Mesodermal cell (in vitro differentiated cells): ENCODE measurements at regions not wholly inside any gene's neighbourhood (a gene's known extent, or its start where the extent isn't known, plus 50 kb on each side); places are given as distances from the start of the nearest gene placed in this dataset.
"Not testable (repeated sequence)": the region's sequence is repeated elsewhere in the genome, so short reads cannot be mapped to it uniquely, and the experiment has no call there.

Source experiments
- H3K27ac ChIP-seq: 2 replicates; pipeline ENCODE4 v1.7.0; 2013; ENCODE audit warnings: mild to moderate bottlenecking, low read depth, low read length, moderate library complexity; ENCODE audit not compliant: severe bottlenecking
- H3K36me3 ChIP-seq: 2 replicates; pipeline ENCODE4 v1.7.1; 2013; ENCODE audit warnings: mild to moderate bottlenecking, low read length, moderate library complexity; ENCODE audit not compliant: control insufficient read depth, insufficient read depth
- H3K4me1 ChIP-seq: one replicate; pipeline ENCODE4 v1.7.1; 2013; ENCODE audit warnings: mild to moderate bottlenecking, low read length; ENCODE audit not compliant: insufficient read depth, control insufficient read depth, poor library complexity, severe bottlenecking
- H3K4me3 ChIP-seq: 2 replicates; pipeline ENCODE4 v1.7.0; 2013; ENCODE audit warnings: low read length, control low read depth, mild to moderate bottlenecking; ENCODE audit not compliant: insufficient read depth, poor library complexity, severe bottlenecking; ENCODE audit errors: extremely low read depth
- H3K9me3 ChIP-seq: 2 replicates; pipeline ENCODE4 v1.7.1; 2013; ENCODE audit warnings: mild to moderate bottlenecking, low read length, moderate library complexity; ENCODE audit not compliant: control insufficient read depth
- whole genome bisulfite sequencing, 2 experiments: methylation state at CpG; one replicate each; pipeline ENCODE4 v1.1.5; 2013; ENCODE audit warnings: missing lambda C conversion rate in 2 of 2; ENCODE audit not compliant: insufficient coverage in 2 of 2; 5-methylcytosine and 5-hydroxymethylcytosine counted together

DNA sequence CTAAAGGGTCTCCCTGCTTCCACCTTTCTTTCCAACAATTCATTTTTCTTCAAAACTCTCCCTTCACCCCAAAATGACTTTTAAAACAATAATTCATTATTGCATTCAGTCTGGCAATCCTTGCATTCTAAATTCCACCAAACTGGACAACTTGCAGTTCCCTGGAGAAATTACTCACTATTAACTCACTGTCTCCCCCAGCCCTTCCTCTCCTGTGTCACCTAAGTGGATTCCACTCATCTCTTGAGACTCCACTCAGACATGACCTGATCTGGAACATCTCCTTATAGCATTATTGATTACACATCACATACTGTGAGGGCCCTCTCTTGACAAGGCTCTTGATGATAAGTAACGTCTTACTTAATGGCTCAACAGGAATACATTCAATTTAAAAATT, 257.1 kb downstream of the BRINP2 start:
- Histone ChIP-seq H3K9me3 (no peaks in the 10 kb centered on the region), H3K27ac (no peak overlapping the region), H3K4me3 (no peak overlapping the region), H3K36me3 (no peaks in the 10 kb centered on the region), H3K4me1 (no peaks in the 10 kb centered on the region)
- no CpG with 5 or more reads among the region's 1 CpG for WGBS, 2 experiments

DNA sequence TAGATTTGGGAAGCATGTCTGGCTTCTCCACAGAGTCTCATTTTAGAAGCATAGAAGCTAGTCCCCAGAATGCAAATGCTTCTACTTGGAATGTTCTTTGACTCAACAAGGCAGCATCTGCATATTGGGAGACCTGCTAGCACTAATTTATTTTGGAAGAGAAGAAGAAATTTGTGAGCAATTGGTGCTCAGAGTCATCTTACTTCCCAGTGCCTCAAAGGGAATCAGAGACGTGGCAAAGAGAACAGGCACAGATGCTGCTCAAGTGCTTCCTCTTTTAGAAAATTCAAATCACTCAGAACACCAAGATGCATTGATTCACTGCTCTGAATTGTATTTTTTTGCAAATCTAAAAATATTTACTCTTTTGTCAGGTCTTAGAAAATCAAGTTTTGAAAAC, 255.7 kb downstream of the BRINP2 start:
- Histone ChIP-seq H3K36me3 (no peaks in the 10 kb centered on the region), H3K4me1 (no peaks in the 10 kb centered on the region), H3K27ac (no peak overlapping the region), H3K4me3 (no peak overlapping the region), H3K9me3 (no peaks in the 10 kb centered on the region)
- WGBS, 2 experiments, result no CpG with 5 or more reads among the region's 1 CpG

DNA sequence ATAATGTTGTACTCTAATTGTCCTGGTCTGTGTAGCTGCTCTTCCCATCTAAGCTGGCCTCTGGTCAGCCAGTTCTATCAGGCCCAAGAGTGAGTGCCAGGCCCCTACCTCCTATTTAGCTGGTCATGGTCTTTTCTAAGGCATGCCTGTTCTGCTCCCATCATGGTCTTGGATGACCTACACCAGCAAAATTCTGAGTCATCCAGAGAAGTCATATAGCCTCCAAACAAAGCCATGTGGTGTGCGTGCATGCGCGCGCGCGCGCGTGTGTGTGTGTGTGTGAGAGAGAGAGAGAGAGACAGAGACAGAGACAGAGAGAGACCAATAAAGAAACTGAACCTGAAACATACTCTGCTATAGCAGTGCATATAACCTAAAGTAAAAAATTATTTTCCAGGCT, 254.4 kb downstream of the BRINP2 start:
- H3K27ac ChIP-seq, result no peak overlapping the region
- no CpG with 5 or more reads among the region's 8 CpGs for WGBS, 2 experiments
- no peaks in the 10 kb centered on the region for H3K9me3 ChIP-seq
- H3K4me3 ChIP-seq, result no peak overlapping the region
- no peaks in the 10 kb centered on the region for H3K4me1 ChIP-seq
- no peaks in the 10 kb centered on the region for H3K36me3 ChIP-seq

DNA sequence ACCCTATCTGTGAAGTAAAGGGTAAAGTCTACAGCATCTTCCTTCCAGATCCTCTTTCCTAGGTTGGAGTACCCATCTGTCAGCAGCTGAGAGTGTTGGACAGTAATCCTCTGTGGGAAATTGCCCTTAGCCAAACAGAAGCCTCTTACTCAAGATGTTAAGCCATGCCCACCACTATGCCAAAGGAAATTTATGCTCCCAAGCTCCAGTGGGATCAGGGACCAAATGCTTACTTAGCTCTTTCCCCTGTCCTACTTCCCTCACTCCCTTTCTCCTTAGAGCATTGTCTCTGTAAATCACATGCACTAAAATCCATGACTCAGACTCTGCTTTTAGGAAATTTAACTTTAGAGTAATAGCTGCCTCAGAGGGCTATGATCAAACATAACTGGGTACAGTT, 254.0 kb downstream of the BRINP2 start:
- no peaks in the 10 kb centered on the region for H3K9me3 ChIP-seq
- no peak overlapping the region for H3K27ac ChIP-seq
- no peak overlapping the region for H3K4me3 ChIP-seq
- no peaks in the 10 kb centered on the region for H3K4me1 ChIP-seq
- H3K36me3 ChIP-seq, result no peaks in the 10 kb centered on the region

DNA sequence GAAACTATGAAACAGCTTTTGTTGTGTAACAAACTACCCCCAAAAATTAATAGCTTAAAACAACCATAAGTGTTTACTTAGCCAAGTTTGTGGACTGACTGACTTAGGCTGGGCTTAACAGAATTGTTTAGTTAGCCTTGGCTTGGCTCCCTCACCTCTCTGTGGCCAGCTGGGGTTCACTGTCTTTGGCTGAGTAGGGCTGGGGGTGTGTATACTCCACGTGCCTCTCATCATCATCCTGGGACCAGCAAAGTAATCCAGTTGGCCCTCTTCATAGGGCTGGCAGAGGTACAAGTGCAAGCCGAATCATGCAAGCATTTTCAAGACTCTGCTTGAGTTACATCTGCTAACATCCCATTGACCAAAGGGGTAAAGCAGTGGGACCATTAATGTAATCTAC, 252.3 kb downstream of the BRINP2 start:
- H3K36me3 ChIP-seq, result no peaks in the 10 kb centered on the region
- no peaks in the 10 kb centered on the region for H3K9me3 ChIP-seq
- H3K4me1 ChIP-seq, result no peaks in the 10 kb centered on the region
- 69 to 90% methylated on average over 1 to 2 of the region's 2 CpGs for WGBS, 2 experiments
- H3K4me3 ChIP-seq, result no peak overlapping the region
- H3K27ac ChIP-seq, result no peak overlapping the region

DNA sequence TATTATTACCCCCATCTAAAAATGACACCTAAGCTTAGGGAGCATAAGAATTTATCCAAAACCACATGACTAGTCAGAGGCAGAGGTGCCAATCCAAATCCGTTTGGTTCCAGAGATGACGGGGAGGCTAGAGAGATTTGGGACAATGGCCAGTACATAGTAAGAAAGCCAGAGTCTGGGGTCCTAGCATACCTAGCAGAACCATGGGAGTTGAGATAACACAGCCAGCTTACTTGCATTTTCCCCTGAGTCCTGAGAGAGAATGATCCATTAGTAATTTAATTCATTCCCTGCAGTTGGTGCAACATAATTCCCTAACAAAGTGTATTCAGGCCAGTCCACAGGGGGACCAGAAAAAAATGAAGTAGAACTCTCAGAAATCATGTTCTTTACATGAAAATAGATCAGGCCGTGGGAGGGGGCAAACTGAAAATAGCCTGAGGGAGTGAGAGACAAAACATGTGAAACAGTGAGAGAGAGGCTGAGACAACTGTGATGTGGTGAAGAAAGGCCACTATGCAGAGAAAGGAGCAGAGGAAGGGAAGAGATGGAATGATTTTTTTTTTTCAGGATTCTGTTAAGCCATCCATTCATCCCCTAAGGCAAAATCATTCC, 243.3 kb downstream of the BRINP2 start:
- H3K4me1 ChIP-seq, result no peaks in the 10 kb centered on the region
- WGBS, 2 experiments, result 50% methylated on average over 3 of the region's 3 CpGs
- H3K9me3 ChIP-seq, result no peaks in the 10 kb centered on the region
- no peak overlapping the region for H3K4me3 ChIP-seq
- no peak overlapping the region for H3K27ac ChIP-seq
- no peaks in the 10 kb centered on the region for H3K36me3 ChIP-seq

DNA sequence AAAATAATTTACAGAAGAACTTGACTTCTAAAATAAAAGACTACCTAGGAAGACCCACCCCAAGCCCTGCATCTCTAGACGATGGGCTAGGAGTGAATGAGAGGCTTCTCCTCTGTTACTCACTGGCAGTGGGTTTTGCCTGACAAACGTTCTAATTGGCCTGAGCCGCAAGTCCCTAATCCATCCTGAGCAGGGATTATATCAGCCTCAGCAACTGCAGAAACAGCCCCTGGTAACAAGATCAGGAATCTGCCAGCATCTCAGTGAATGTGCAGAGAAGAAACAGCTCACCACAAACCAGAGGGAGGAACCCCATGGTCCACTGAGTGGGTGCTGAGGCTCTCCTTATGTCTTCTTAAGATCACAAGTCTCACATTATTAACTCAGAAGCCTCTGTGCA, 240.6 kb downstream of the BRINP2 start:
- no peak overlapping the region for H3K4me3 ChIP-seq
- 93 to 94% methylated on average over 2 of the region's 3 CpGs for WGBS, 2 experiments
- H3K36me3 ChIP-seq, result no peaks in the 10 kb centered on the region

DNA sequence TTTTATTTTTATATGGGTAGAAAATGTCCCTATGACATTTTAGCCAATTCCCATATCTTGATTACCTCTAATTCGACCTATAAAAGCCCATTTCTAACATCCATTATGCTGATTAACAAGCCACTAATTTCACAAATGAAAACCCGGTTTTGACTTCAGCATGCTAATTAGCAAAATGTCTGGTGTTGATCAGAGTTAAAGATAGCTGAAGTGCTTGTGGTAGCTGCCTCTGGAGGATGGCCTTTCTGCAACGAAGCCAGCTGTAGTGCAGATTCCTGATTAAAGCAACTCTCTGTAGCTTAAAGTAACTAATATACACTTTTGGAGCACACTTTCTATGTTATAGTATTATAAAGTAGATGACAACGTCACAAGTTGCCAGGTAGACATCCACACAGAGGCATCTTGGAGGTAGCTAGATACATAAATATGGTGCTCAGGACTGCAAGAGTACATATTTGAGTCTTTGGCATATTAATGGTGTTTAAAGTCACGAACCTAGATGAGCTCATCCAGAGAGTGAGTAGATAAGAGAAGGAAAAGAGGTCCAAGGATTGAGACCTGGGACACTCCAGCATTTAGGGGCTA, 239.5 kb downstream of the BRINP2 start:
- Histone ChIP-seq H3K4me1 (no peaks in the 10 kb centered on the region), H3K4me3 (no peak overlapping the region), H3K27ac (no peak overlapping the region), H3K36me3 (no peaks in the 10 kb centered on the region), H3K9me3 (no peaks in the 10 kb centered on the region)
- WGBS, 2 experiments, result 68 to 90% methylated on average over 2 to 3 of the region's 5 CpGs

More for the DNA sequence above, 240.6 kb downstream of the BRINP2 start:
- Histone ChIP-seq H3K4me1 (no peaks in the 10 kb centered on the region), H3K27ac (no peak overlapping the region), H3K9me3 (no peaks in the 10 kb centered on the region)

DNA sequence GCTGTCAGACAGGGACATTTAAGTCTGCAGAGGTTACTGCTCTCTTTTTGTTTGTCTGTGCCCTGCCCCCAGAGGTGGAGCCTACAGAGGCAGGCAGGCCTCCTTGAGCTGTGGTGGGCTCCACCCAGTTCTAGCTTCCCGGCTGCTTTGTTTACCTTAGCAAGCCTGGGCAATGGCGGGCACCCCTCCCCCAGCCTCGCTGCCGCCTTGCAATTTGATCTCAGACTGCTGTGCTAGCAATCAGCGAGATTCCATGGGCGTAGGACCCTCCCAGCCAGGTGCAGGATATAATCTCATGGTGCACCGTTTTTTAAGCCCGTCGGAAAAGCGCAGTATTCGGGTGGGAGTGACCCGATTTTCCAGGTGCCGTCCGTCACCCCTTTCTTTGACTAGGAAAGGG, 235.6 kb downstream of the BRINP2 start:
- not testable (repeated sequence) for H3K4me1 ChIP-seq, H3K4me3 ChIP-seq, H3K27ac ChIP-seq, H3K36me3 ChIP-seq, H3K9me3 ChIP-seq
- WGBS, 2 experiments, result 63% methylated on average over 2 of the region's 14 CpGs; no CpG with 5 or more reads in 1 of the 2 experiments

DNA sequence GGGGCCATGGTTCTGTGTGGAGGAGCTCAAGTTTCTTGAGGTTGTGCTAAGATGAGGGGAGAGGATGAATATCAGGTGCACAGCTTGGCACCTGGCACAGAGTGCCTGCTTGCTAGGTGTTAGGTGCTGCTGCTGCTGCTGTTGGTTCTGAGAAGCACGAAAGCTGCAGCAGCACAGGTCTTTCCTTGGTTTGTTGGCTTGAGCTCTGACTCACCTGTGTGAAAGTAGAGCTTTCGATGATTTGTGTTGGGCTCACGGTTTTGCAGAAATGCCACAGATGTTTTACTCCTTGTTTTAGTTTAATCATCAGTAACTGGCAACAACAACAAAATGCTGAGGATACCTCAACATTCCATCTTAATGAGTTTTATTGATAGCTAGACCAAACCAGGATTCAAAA, 221.6 kb downstream of the BRINP2 start:
- whole genome bisulfite sequencing, 2 experiments, result 67 to 83% methylated on average over 1 of the region's 3 CpGs
- no peaks in the 10 kb centered on the region for H3K9me3 ChIP-seq
- no peak overlapping the region for H3K4me3 ChIP-seq

DNA sequence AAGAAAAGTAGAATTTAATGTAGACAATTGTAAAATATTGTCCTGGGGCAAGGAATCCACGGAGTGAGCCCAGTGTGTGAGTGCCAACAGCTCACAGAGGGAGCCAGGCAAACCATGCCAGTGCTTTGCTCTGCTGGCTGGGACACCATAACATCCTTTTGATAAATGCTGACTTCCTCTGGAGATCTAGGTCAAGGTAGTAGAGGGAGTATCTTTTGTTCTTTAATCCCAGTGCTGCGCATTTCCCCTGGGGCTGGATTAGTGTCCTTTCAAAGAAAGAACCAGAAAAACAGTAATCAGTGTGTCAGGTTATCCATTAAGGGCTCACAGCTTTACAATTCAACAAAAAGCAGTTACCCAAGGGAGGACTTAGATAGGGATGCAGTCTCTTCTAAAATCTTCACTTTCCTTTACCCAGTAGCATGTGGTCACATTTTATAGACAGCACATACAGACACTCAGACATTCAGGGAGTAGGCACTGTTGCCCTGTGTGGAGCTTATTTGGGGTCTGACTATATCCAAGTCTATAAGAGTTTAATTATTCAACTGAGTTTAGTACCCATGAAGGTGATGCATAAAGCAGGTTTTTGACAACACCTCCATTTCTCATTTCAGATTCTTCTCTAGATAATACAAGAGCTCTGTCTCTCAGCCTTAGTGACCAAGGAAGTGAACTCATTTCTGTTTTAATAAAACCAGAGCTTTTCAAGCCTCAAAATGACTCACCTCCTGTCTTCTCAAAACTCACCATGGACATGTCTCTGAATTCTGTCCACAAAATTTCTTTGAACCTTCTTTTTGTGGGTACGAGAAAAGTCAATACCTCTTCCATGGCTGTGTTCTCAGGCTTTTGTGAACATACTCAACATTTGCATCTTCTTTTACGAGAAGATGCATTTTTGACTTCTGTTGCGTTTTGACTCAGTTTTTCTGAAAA, 215.3 kb downstream of the BRINP2 start:
- Histone ChIP-seq H3K36me3 (no peaks in the 10 kb centered on the region), H3K4me3 (no peak overlapping the region), H3K27ac (no peak overlapping the region), H3K4me1 (peaks cover 6% of the 10 kb centered on the region), H3K9me3 (no peaks in the 10 kb centered on the region)
- WGBS, 2 experiments, result 73 to 88% methylated on average over 4 to 5 of the region's 5 CpGs

More for the DNA sequence above, 221.6 kb downstream of the BRINP2 start:
- Histone ChIP-seq H3K36me3 (no peaks in the 10 kb centered on the region), H3K4me1 (no peaks in the 10 kb centered on the region), H3K27ac (no peak overlapping the region)
